IMR-90 (cell line): ENCODE measurements at regions not wholly inside any gene's neighbourhood (a gene's known extent, or its start where the extent isn't known, plus 50 kb on each side); places are given as distances from the start of the nearest gene placed in this dataset.

ENCODE experiments used
- ATAC-seq: fragments of 200-7000 bp; cut with Tn5 transposase; 2 replicates; pipeline ENCODE4 v1.9.1; 2020; ENCODE audit warnings: low read depth, mild to moderate bottlenecking, moderate library complexity
- BruUV-seq: library from RNA; stranded (reverse); fragments of 400-500 nt; replicated peaks from 2 replicates; lab custom pipeline; 2021; lab: Mats Ljungman, UMichigan
- CTCF ChIA-PET: fragments of 300-600 bp; formaldehyde crosslinking; extraction: SDS; loops from one replicate; lab custom pipeline; 2021; ENCODE audit warnings: antibody characterized with exemption; lab: Yijun Ruan, JAX
- POLR2A ChIA-PET: fragments of 300-600 bp; sonication (Branson Sonifier 250); formaldehyde crosslinking; loops from one replicate; lab custom pipeline; 2022; ENCODE audit warnings: antibody characterized with exemption; ENCODE audit not compliant: unreplicated experiment; lab: Charles Lee
- DNase-seq: peaks from one replicate; pipeline ENCODE4 v3.0.0; 2013
- H2AFZ ChIP-seq: replicated peaks from 2 replicates; pipeline ENCODE3; 2013; ENCODE audit warnings: low read length, mild to moderate bottlenecking; ENCODE audit not compliant: poor library complexity
- H2AK5ac ChIP-seq: 2 replicates; pipeline ENCODE4 v1.6.1; 2013; ENCODE audit warnings: low read depth, low read length, inconsistent platforms
- H2AK9ac ChIP-seq: replicated peaks from 2 replicates; pipeline ENCODE3; 2013; ENCODE audit warnings: mild to moderate bottlenecking, low read depth, low read length, moderate library complexity; ENCODE audit not compliant: poor library complexity
- H2BK120ac ChIP-seq: 2 replicates; pipeline ENCODE4 v1.6.1; 2013; ENCODE audit warnings: low read depth, low read length, inconsistent platforms
- H2BK15ac ChIP-seq: 3 replicates; pipeline ENCODE4 v1.6.1; 2013; ENCODE audit warnings: low read depth, low read length, inconsistent platforms
- H2BK20ac ChIP-seq: 2 replicates; pipeline ENCODE4 v1.6.1; 2013; ENCODE audit warnings: low read depth, mild to moderate bottlenecking, inconsistent platforms, low read length, moderate library complexity
- H2BK5ac ChIP-seq: 2 replicates; pipeline ENCODE4 v1.6.1; 2013; ENCODE audit warnings: mild to moderate bottlenecking, low read depth, low read length, inconsistent platforms; ENCODE audit not compliant: poor library complexity, severe bottlenecking
- H3K14ac ChIP-seq: replicated peaks from 2 replicates; pipeline ENCODE4 v1.6.1; 2013; ENCODE audit warnings: low read depth, low read length, inconsistent platforms
- H3K18ac ChIP-seq: 2 replicates; pipeline ENCODE4 v1.6.1; 2013; ENCODE audit warnings: low read depth, low read length, control low read depth
- H3K23ac ChIP-seq: 2 replicates; pipeline ENCODE4 v1.6.1; 2013; ENCODE audit warnings: low read depth, low read length, inconsistent platforms
- H3K27ac ChIP-seq: 2 replicates; pipeline ENCODE4 v1.5.1; 2013; ENCODE audit warnings: mild to moderate bottlenecking, control low read depth, low read length; ENCODE audit not compliant: insufficient read depth
- H3K27me3 ChIP-seq: 2 replicates; pipeline ENCODE4 v1.6.1; 2013; ENCODE audit warnings: low read length; ENCODE audit not compliant: control insufficient read depth, insufficient read depth
- H3K36me3 ChIP-seq: 2 replicates; pipeline ENCODE4 v1.6.1; 2013; ENCODE audit warnings: low read length, mixed read lengths; ENCODE audit not compliant: control insufficient read depth, insufficient read depth
- H3K4ac ChIP-seq: 2 replicates; pipeline ENCODE4 v1.6.1; 2013; ENCODE audit warnings: low read depth, low read length, inconsistent platforms
- H3K4me1 ChIP-seq: 2 replicates; pipeline ENCODE4 v1.6.1; 2013; ENCODE audit warnings: low read length, mixed read lengths; ENCODE audit not compliant: control insufficient read depth, insufficient read depth
- H3K4me2 ChIP-seq: 2 replicates; pipeline ENCODE4 v1.6.1; 2013; ENCODE audit warnings: low read depth, mild to moderate bottlenecking, control low read depth, low read length, moderate library complexity
- H3K4me3 ChIP-seq: 2 replicates; pipeline ENCODE4 v1.5.1; 2013; ENCODE audit warnings: low read depth, mild to moderate bottlenecking, control low read depth, low read length, moderate library complexity; ENCODE audit not compliant: insufficient read depth
- H3K56ac ChIP-seq: 2 replicates; pipeline ENCODE4 v1.6.1; 2013; ENCODE audit warnings: low read length, inconsistent platforms; ENCODE audit not compliant: insufficient read depth; ENCODE audit errors: extremely low read depth
- H3K79me1 ChIP-seq, 2 experiments: 2 replicates each; pipeline ENCODE4 v1.6.1; 2013; ENCODE audit warnings: low read length in 2 of 2, inconsistent platforms in 1 of 2, low read depth in 1 of 2
- H3K9ac ChIP-seq: 2 replicates; pipeline ENCODE4 v1.6.1; 2013; ENCODE audit warnings: low read depth, low read length, control low read depth
- H3K9me1 ChIP-seq: 2 replicates; pipeline ENCODE4 v1.6.1; 2013; ENCODE audit warnings: low read length, inconsistent platforms; ENCODE audit not compliant: insufficient read depth
- H3K9me3 ChIP-seq: 2 replicates; pipeline ENCODE4 v1.6.1; 2013; ENCODE audit warnings: low read length; ENCODE audit not compliant: control insufficient read depth, insufficient read depth
- H4K20me1 ChIP-seq: 2 replicates; pipeline ENCODE4 v1.6.1; 2013; ENCODE audit warnings: low read length, inconsistent platforms; ENCODE audit not compliant: insufficient read depth
- H4K5ac ChIP-seq: 2 replicates; pipeline ENCODE4 v1.6.1; 2013; ENCODE audit warnings: mild to moderate bottlenecking, low read depth, low read length, control low read depth
- H4K8ac ChIP-seq, 2 experiments: 2 replicates each; pipeline ENCODE4 v1.6.1; 2013; ENCODE audit warnings: low read depth in 2 of 2, low read length in 2 of 2, control low read depth in 1 of 2, inconsistent platforms in 1 of 2
- H4K91ac ChIP-seq: 2 replicates; pipeline ENCODE4 v1.6.1; 2013; ENCODE audit warnings: low read depth, low read length, inconsistent platforms; ENCODE audit not compliant: insufficient read depth
- BHLHE40 ChIP-seq: fragments of 150-350 bp; IDR thresholded peaks from 2 replicates; pipeline ENCODE4 v1.6.1; 2016; ENCODE audit warnings: mild to moderate bottlenecking, low read depth, low read length
- CEBPB ChIP-seq: IDR thresholded peaks from 2 replicates; pipeline ENCODE4 v1.6.1; 2012; ENCODE audit warnings: low read depth, low read length, improper control_type of control experiment
- CHD1 ChIP-seq: IDR thresholded peaks from 2 replicates; pipeline ENCODE4 v1.6.1; 2012; ENCODE audit warnings: low read depth, low read length, improper control_type of control experiment
- FOS ChIP-seq: fragments of 150-350 bp; IDR thresholded peaks from 2 replicates; pipeline ENCODE4 v1.6.1; 2016; ENCODE audit warnings: low read depth, low read length
- MAFK ChIP-seq: IDR thresholded peaks from 2 replicates; pipeline ENCODE4 v1.6.1; 2012; ENCODE audit warnings: low read depth, low read length, improper control_type of control experiment
- MAZ ChIP-seq: IDR thresholded peaks from 2 replicates; pipeline ENCODE4 v1.6.1; 2012; ENCODE audit warnings: low read depth, mild to moderate bottlenecking, low read length, improper control_type of control experiment, moderate library complexity, borderline replicate concordance
- MXI1 ChIP-seq: IDR thresholded peaks from 2 replicates; pipeline ENCODE4 v1.6.1; 2012; ENCODE audit warnings: low read depth, mild to moderate bottlenecking, low read length, moderate library complexity, borderline replicate concordance
- NFE2L2 ChIP-seq: fragments of 150-350 bp; IDR thresholded peaks from 2 replicates; pipeline ENCODE4 v1.6.1; 2016; ENCODE audit warnings: low read depth, mild to moderate bottlenecking, low read length
- POLR2A ChIP-seq: IDR thresholded peaks from 2 replicates; pipeline ENCODE4 v1.6.1; 2012; ENCODE audit warnings: mild to moderate bottlenecking, low read depth, low read length
- RAD21 ChIP-seq: IDR thresholded peaks from 2 replicates; pipeline ENCODE4 v1.6.1; 2012; ENCODE audit warnings: low read length, improper control_type of control experiment
- RCOR1 ChIP-seq: IDR thresholded peaks from 2 replicates; pipeline ENCODE4 v1.6.1; 2012; ENCODE audit warnings: mild to moderate bottlenecking, low read length, improper control_type of control experiment; ENCODE audit not compliant: insufficient replicate concordance
- RFX5 ChIP-seq: IDR thresholded peaks from 2 replicates; pipeline ENCODE4 v1.8.0; 2012; ENCODE audit warnings: low read depth, mild to moderate bottlenecking, low read length, moderate library complexity
- SMC3 ChIP-seq: fragments of 150-350 bp; IDR thresholded peaks from 2 replicates; pipeline ENCODE4 v1.6.1; 2016; ENCODE audit warnings: low read depth, mild to moderate bottlenecking, antibody characterized with exemption, low read length, moderate library complexity
- WGBS, 2 experiments: methylation state at CpG; one replicate each; pipeline versions ENCODE4 v1.1.5 to v1.1.7; 2013; ENCODE audit warnings: missing lambda C conversion rate in 2 of 2; ENCODE audit not compliant: insufficient read length in 1 of 2; ENCODE audit errors: extremely low coverage in 2 of 2; 5-methylcytosine and 5-hydroxymethylcytosine counted together
- dilution Hi-C: fragments of 300-500 bp; cut with HindIII; formaldehyde crosslinking; loops from one replicate; pipeline ENCODE4 v1.14.3; 2018; ENCODE audit warnings: low sequenced_read_pairs; ENCODE audit not compliant: unreplicated experiment
- in situ Hi-C: fragments of 300-500 bp; cut with MboI; formaldehyde crosslinking; loops from 3 replicates; pipeline ENCODE4 v1.14.3; 2019; ENCODE audit warnings: low sequenced_read_pairs, inconsistent platforms, mixed read lengths
- intact Hi-C: fragments of 100-400 bp; cut with micrococcal nuclease; formaldehyde crosslinking; loops from 2 replicates; pipeline ENCODE4 v1.10.0; 2022
- TF ChIP-seq, protein P1 (sequence below): conservative IDR thresholded peaks from 2 replicates; pipeline ENCODE4 v1.5.1; 2012; ENCODE audit warnings: mild to moderate bottlenecking, low read depth, low read length, improper control_type of control experiment
- TF ChIP-seq, protein P2 (sequence below): fragments of 150-350 bp; IDR thresholded peaks from 2 replicates; pipeline ENCODE4 v1.6.1; 2017; ENCODE audit warnings: mild to moderate bottlenecking, antibody characterized with exemption, low read length, low read depth
- TF ChIP-seq, protein P3 (sequence below): fragments of 150-350 bp; IDR thresholded peaks from 2 replicates; pipeline ENCODE4 v1.6.1; 2016; ENCODE audit warnings: low read depth, mild to moderate bottlenecking, low read length, moderate library complexity, borderline replicate concordance

DNA sequence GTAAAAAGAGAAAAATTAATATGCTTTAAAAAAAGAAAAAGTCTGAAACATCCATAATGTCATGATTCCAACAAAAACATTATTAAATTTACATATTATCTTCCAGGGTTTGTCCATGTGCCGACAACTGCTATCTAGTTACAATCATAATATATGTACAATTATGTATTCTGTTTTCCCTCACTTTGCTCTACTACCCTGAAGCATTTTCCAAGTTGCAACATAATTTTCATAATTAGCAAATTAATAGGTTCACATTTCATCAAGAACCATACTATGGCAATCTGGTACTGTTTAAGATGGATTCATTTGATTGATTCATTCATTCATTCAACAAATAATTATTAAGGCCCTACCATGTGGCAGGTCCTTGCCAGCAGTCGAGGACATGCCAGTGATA is 128.9 kb upstream of the LEF1 start:
- WGBS, 2 experiments, result no CpG with 5 or more reads among the region's 2 CpGs
- H3K36me3 ChIP-seq, result no peaks in the 10 kb centered on the region
- BruUV-seq, result no TSS peak
- no peaks in the 10 kb centered on the region for H3K79me1 ChIP-seq
- no peak overlapping the region for H3K4me3 ChIP-seq
- H2AFZ ChIP-seq, result no peak overlapping the region
- H3K4me1 ChIP-seq, result no peaks in the 10 kb centered on the region
- H3K27ac ChIP-seq, result no peak overlapping the region
- H2BK120ac ChIP-seq, result no peak overlapping the region
- no peak overlapping the region for H4K8ac ChIP-seq
- H4K20me1 ChIP-seq, result no peaks in the 10 kb centered on the region
- no peak overlapping the region for H3K18ac ChIP-seq
- CTCF ChIA-PET, result no interaction called here
- DNase-seq (no peak), ATAC-seq (no peak)
- no peak for TF ChIP-seq POLR2A
- TF ChIP-seq, protein P1, sequence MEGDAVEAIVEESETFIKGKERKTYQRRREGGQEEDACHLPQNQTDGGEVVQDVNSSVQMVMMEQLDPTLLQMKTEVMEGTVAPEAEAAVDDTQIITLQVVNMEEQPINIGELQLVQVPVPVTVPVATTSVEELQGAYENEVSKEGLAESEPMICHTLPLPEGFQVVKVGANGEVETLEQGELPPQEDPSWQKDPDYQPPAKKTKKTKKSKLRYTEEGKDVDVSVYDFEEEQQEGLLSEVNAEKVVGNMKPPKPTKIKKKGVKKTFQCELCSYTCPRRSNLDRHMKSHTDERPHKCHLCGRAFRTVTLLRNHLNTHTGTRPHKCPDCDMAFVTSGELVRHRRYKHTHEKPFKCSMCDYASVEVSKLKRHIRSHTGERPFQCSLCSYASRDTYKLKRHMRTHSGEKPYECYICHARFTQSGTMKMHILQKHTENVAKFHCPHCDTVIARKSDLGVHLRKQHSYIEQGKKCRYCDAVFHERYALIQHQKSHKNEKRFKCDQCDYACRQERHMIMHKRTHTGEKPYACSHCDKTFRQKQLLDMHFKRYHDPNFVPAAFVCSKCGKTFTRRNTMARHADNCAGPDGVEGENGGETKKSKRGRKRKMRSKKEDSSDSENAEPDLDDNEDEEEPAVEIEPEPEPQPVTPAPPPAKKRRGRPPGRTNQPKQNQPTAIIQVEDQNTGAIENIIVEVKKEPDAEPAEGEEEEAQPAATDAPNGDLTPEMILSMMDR, result no peak
- TF ChIP-seq RAD21, result no peak
- TF ChIP-seq RCOR1, result no peak
- TF ChIP-seq BHLHE40, result no peak
- TF ChIP-seq, protein P2, sequence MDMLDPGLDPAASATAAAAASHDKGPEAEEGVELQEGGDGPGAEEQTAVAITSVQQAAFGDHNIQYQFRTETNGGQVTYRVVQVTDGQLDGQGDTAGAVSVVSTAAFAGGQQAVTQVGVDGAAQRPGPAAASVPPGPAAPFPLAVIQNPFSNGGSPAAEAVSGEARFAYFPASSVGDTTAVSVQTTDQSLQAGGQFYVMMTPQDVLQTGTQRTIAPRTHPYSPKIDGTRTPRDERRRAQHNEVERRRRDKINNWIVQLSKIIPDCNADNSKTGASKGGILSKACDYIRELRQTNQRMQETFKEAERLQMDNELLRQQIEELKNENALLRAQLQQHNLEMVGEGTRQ, result no peak
- TF ChIP-seq CHD1, result no peak
- TF ChIP-seq NFE2L2, result no peak
- TF ChIP-seq RFX5, result no peak
- no peak for TF ChIP-seq SMC3
- TF ChIP-seq FOS, result no peak
- no peak for TF ChIP-seq MAZ
- no peak for TF ChIP-seq CEBPB
- no peak for TF ChIP-seq MXI1
- TF ChIP-seq, protein P3, sequence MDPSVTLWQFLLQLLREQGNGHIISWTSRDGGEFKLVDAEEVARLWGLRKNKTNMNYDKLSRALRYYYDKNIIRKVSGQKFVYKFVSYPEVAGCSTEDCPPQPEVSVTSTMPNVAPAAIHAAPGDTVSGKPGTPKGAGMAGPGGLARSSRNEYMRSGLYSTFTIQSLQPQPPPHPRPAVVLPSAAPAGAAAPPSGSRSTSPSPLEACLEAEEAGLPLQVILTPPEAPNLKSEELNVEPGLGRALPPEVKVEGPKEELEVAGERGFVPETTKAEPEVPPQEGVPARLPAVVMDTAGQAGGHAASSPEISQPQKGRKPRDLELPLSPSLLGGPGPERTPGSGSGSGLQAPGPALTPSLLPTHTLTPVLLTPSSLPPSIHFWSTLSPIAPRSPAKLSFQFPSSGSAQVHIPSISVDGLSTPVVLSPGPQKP, result no peak
- TF ChIP-seq MAFK, result no peak
- no peak overlapping the region for H3K14ac ChIP-seq
- no peak overlapping the region for H2AK9ac ChIP-seq
- no peak overlapping the region for H3K9ac ChIP-seq
- dilution Hi-C loops, result no loop called here
- no peak overlapping the region for H2BK20ac ChIP-seq
- H3K9me1 ChIP-seq, result 0 out of 2 replicates have a peak, but pooled peaks cover 2% of the 10 kb centered on the region
- no peaks in the 10 kb centered on the region for H3K9me3 ChIP-seq
- no peak overlapping the region for H3K4ac ChIP-seq
- no peak overlapping the region for H3K56ac ChIP-seq
- no peak overlapping the region for H2AK5ac ChIP-seq
- H3K4me2 ChIP-seq, result no peak overlapping the region
- H3K27me3 ChIP-seq, result no peaks in the 10 kb centered on the region
- no peak overlapping the region for H2BK5ac ChIP-seq
- H4K5ac ChIP-seq, result no peak overlapping the region
- POLR2A ChIA-PET, result no interaction called here
- in situ Hi-C loops, result no loop called here
- no peak overlapping the region for H2BK15ac ChIP-seq
- no peak overlapping the region for H4K91ac ChIP-seq
- intact Hi-C loops, result no loop called here
- H3K23ac ChIP-seq, result no peak overlapping the region
